ENCODE measurements at regions not wholly inside any gene's neighbourhood (a gene's known extent, or its start where the extent isn't known, plus 50 kb on each side); places are given as distances from the start of the nearest gene placed in this dataset.
A peak's percentile ranks its signal among the peaks of the same experiment; 100 is the strongest.

DNA sequence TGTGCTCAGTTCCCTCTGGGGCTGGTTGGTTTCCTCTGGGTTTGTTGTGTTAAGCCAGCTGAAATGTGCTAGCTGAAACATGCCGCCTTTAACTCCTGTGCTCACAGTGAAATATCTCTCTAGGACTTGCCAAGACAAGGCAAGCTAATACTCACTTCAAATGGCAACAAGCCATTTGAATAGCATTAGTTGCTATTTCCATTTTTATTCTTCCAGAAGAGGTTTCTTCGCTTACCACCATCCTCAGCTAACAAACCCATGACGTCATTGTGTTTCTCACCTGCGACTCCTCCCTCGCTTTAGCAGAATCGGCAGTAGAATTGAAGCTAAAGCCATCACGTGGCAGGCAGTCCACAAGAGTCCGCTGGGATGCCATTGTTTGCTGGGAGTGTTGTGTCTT lies 61.3 kb downstream of the ZNF22 start (continued):
- peak; percentile 47; the same call in 1 of the 2 replicates for TF ChIP-seq MGA (IDR thresholded peaks at IDR 0.05)
- 0 out of 2 replicates have a peak, but pooled peaks have one; percentile 50 for TF ChIP-seq JUND (IDR thresholded peaks at IDR 0.05; ENCODE audit: borderline replicate concordance, low read depth, low read length)
- TF ChIP-seq JUND (tag; IDR thresholded peaks at IDR 0.05; ENCODE audit: borderline replicate concordance, low read depth, low read length), result peak; percentile 69; the same call in 2 of the 3 replicates
- no peak for TF ChIP-seq TCF3 (CRISPR knock-in tag; IDR thresholded peaks at IDR 0.05)
- TF ChIP-seq NBN (IDR thresholded peaks at IDR 0.05; ENCODE audit: low read depth), result no peak
- TF ChIP-seq ATF3 (IDR thresholded peaks at IDR 0.05), result peak; percentile 86
- no peak for TF ChIP-seq ATF3 (CRISPR knock-in tag; conservative IDR thresholded peaks at IDR 0.05)
- TF ChIP-seq L3MBTL2 (IDR thresholded peaks at IDR 0.05), result peak; percentile 75
- peak; percentile 95 for TF ChIP-seq ATF7 (IDR thresholded peaks at IDR 0.05)

All from K562 (cell line).